ENCODE measurements at regions not wholly inside any gene's neighbourhood (a gene's known extent, or its start where the extent isn't known, plus 50 kb on each side); places are given as distances from the start of the nearest gene placed in this dataset.

GRCh38 chr16:80047842-80048241 is 447.3 kb upstream of the MAF start:
- no peaks in the 10 kb centered on the region for H3K27me3 ChIP-seq (ENCODE audit: control insufficient read depth in 1 of 2, insufficient read depth in 2 of 2, low read length in 2 of 2)
- no peaks in the 10 kb centered on the region for H3K9me3 ChIP-seq (ENCODE audit: low read length)
- H3K4me1 ChIP-seq (ENCODE audit: insufficient read depth, low read length), result no peaks in the 10 kb centered on the region
- H3K9ac ChIP-seq (ENCODE audit: low read length), result no peak overlapping the region
- H3K27ac ChIP-seq (ENCODE audit: low read depth, low read length), result no peak overlapping the region
- no peaks in the 10 kb centered on the region for H3K36me3 ChIP-seq (ENCODE audit: insufficient read depth, low read length)
- no peak overlapping the region for H3K4me3 ChIP-seq (ENCODE audit: low read depth in 1 of 2, low read length in 2 of 2)

- no peak overlapping the region for H3K27ac ChIP-seq (ENCODE audit: low read depth, low read length)
- H3K27me3 ChIP-seq (ENCODE audit: control insufficient read depth in 1 of 2, insufficient read depth in 2 of 2, low read length in 2 of 2), result no peaks in the 10 kb centered on the region
- H3K4me3 ChIP-seq (ENCODE audit: low read depth in 1 of 2, low read length in 2 of 2), result no peak overlapping the region
- no peaks in the 10 kb centered on the region for H3K9me3 ChIP-seq (ENCODE audit: low read length)
- H3K9ac ChIP-seq (ENCODE audit: low read length), result no peak overlapping the region
- H3K4me1 ChIP-seq (ENCODE audit: insufficient read depth, low read length), result no peaks in the 10 kb centered on the region
- H3K36me3 ChIP-seq (ENCODE audit: insufficient read depth, low read length), result no peaks in the 10 kb centered on the region
Observed at GRCh38 chr16:80046848-80047247, 446.3 kb upstream of the MAF start.

- Histone ChIP-seq H3K36me3 (ENCODE audit: insufficient read depth, low read length) (no peaks in the 10 kb centered on the region), H3K9ac (ENCODE audit: low read length) (no peak overlapping the region), H3K27me3 (ENCODE audit: control insufficient read depth in 1 of 2, insufficient read depth in 2 of 2, low read length in 2 of 2) (no peaks in the 10 kb centered on the region), H3K4me1 (ENCODE audit: insufficient read depth, low read length) (no peaks in the 10 kb centered on the region), H3K9me3 (ENCODE audit: low read length) (no peaks in the 10 kb centered on the region), H3K4me3 (ENCODE audit: low read depth in 1 of 2, low read length in 2 of 2) (no peak overlapping the region), H3K27ac (ENCODE audit: low read depth, low read length) (no peak overlapping the region)
Observed at GRCh38 chr16:80046261-80046660, 445.7 kb upstream of the MAF start.

GRCh38 chr16:80045861-80046260 is 445.3 kb upstream of the MAF start:
- no peak overlapping the region for H3K4me3 ChIP-seq (ENCODE audit: low read depth in 1 of 2, low read length in 2 of 2)
- H3K4me1 ChIP-seq (ENCODE audit: insufficient read depth, low read length), result no peaks in the 10 kb centered on the region
- H3K27ac ChIP-seq (ENCODE audit: low read depth, low read length), result no peak overlapping the region
- no peaks in the 10 kb centered on the region for H3K36me3 ChIP-seq (ENCODE audit: insufficient read depth, low read length)
- H3K27me3 ChIP-seq (ENCODE audit: control insufficient read depth in 1 of 2, insufficient read depth in 2 of 2, low read length in 2 of 2), result no peaks in the 10 kb centered on the region
- H3K9me3 ChIP-seq (ENCODE audit: low read length), result no peaks in the 10 kb centered on the region
- H3K9ac ChIP-seq (ENCODE audit: low read length), result no peak overlapping the region

GRCh38 chr16:80041410-80041809 is 440.9 kb upstream of the MAF start:
- H3K27me3 ChIP-seq (ENCODE audit: control insufficient read depth in 1 of 2, insufficient read depth in 2 of 2, low read length in 2 of 2), result no peaks in the 10 kb centered on the region
- H3K27ac ChIP-seq (ENCODE audit: low read depth, low read length), result no peak overlapping the region
- H3K4me3 ChIP-seq (ENCODE audit: low read depth in 1 of 2, low read length in 2 of 2), result no peak overlapping the region
- no peak overlapping the region for H3K9ac ChIP-seq (ENCODE audit: low read length)
- no peaks in the 10 kb centered on the region for H3K9me3 ChIP-seq (ENCODE audit: low read length)
- H3K4me1 ChIP-seq (ENCODE audit: insufficient read depth, low read length), result no peaks in the 10 kb centered on the region
- H3K36me3 ChIP-seq (ENCODE audit: insufficient read depth, low read length), result no peaks in the 10 kb centered on the region

- Histone ChIP-seq H3K9ac (ENCODE audit: low read length) (no peak overlapping the region), H3K4me1 (ENCODE audit: insufficient read depth, low read length) (no peaks in the 10 kb centered on the region), H3K27me3 (ENCODE audit: control insufficient read depth in 1 of 2, insufficient read depth in 2 of 2, low read length in 2 of 2) (no peaks in the 10 kb centered on the region), H3K9me3 (ENCODE audit: low read length) (no peaks in the 10 kb centered on the region), H3K4me3 (ENCODE audit: low read depth in 1 of 2, low read length in 2 of 2) (no peak overlapping the region), H3K36me3 (ENCODE audit: insufficient read depth, low read length) (no peaks in the 10 kb centered on the region), H3K27ac (ENCODE audit: low read depth, low read length) (no peak overlapping the region)
Observed at GRCh38 chr16:80040814-80041213, 440.3 kb upstream of the MAF start.

- H3K36me3 ChIP-seq (ENCODE audit: insufficient read depth, low read length), result no peaks in the 10 kb centered on the region
- H3K4me1 ChIP-seq (ENCODE audit: insufficient read depth, low read length), result no peaks in the 10 kb centered on the region
- no peaks in the 10 kb centered on the region for H3K9me3 ChIP-seq (ENCODE audit: low read length)
- H3K27me3 ChIP-seq (ENCODE audit: control insufficient read depth in 1 of 2, insufficient read depth in 2 of 2, low read length in 2 of 2), result no peaks in the 10 kb centered on the region
- no peak overlapping the region for H3K4me3 ChIP-seq (ENCODE audit: low read depth in 1 of 2, low read length in 2 of 2)
- no peak overlapping the region for H3K9ac ChIP-seq (ENCODE audit: low read length)
- H3K27ac ChIP-seq (ENCODE audit: low read depth, low read length), result no peak overlapping the region
Observed at GRCh38 chr16:80040413-80040812, 439.9 kb upstream of the MAF start.

- H3K36me3 ChIP-seq (ENCODE audit: insufficient read depth, low read length), result no peaks in the 10 kb centered on the region
- no peak overlapping the region for H3K4me3 ChIP-seq (ENCODE audit: low read depth in 1 of 2, low read length in 2 of 2)
- no peak overlapping the region for H3K9ac ChIP-seq (ENCODE audit: low read length)
- H3K9me3 ChIP-seq (ENCODE audit: low read length), result no peaks in the 10 kb centered on the region
- H3K27ac ChIP-seq (ENCODE audit: low read depth, low read length), result no peak overlapping the region
- no peaks in the 10 kb centered on the region for H3K27me3 ChIP-seq (ENCODE audit: control insufficient read depth in 1 of 2, insufficient read depth in 2 of 2, low read length in 2 of 2)
- H3K4me1 ChIP-seq (ENCODE audit: insufficient read depth, low read length), result no peaks in the 10 kb centered on the region
Observed at GRCh38 chr16:80039777-80040176, 439.2 kb upstream of the MAF start.

- Histone ChIP-seq H3K4me3 (ENCODE audit: low read depth in 1 of 2, low read length in 2 of 2) (no peak overlapping the region), H3K27ac (ENCODE audit: low read depth, low read length) (no peak overlapping the region), H3K9me3 (ENCODE audit: low read length) (no peaks in the 10 kb centered on the region)
Observed at GRCh38 chr16:80038566-80038965, 438.0 kb upstream of the MAF start.

GRCh38 chr16:80034948-80035663 is 434.6 kb upstream of the MAF start:
- Histone ChIP-seq H3K36me3 (ENCODE audit: insufficient read depth, low read length) (no peaks in the 10 kb centered on the region), H3K27me3 (ENCODE audit: control insufficient read depth in 1 of 2, insufficient read depth in 2 of 2, low read length in 2 of 2) (no peaks in the 10 kb centered on the region), H3K4me3 (ENCODE audit: low read depth in 1 of 2, low read length in 2 of 2) (no peak overlapping the region), H3K9me3 (ENCODE audit: low read length) (no peaks in the 10 kb centered on the region), H3K9ac (ENCODE audit: low read length) (no peak overlapping the region), H3K27ac (ENCODE audit: low read depth, low read length) (no peak overlapping the region), H3K4me1 (ENCODE audit: insufficient read depth, low read length) (no peaks in the 10 kb centered on the region)

More at GRCh38 chr16:80038566-80038965, 438.0 kb upstream of the MAF start:
- Histone ChIP-seq H3K36me3 (ENCODE audit: insufficient read depth, low read length) (no peaks in the 10 kb centered on the region), H3K27me3 (ENCODE audit: control insufficient read depth in 1 of 2, insufficient read depth in 2 of 2, low read length in 2 of 2) (no peaks in the 10 kb centered on the region), H3K9ac (ENCODE audit: low read length) (no peak overlapping the region), H3K4me1 (ENCODE audit: insufficient read depth, low read length) (no peaks in the 10 kb centered on the region)

GRCh38 chr16:80034469-80034826 is 433.9 kb upstream of the MAF start:
- H3K4me3 ChIP-seq (ENCODE audit: low read depth in 1 of 2, low read length in 2 of 2), result no peak overlapping the region
- no peaks in the 10 kb centered on the region for H3K9me3 ChIP-seq (ENCODE audit: low read length)
- no peaks in the 10 kb centered on the region for H3K36me3 ChIP-seq (ENCODE audit: insufficient read depth, low read length)
- no peaks in the 10 kb centered on the region for H3K4me1 ChIP-seq (ENCODE audit: insufficient read depth, low read length)
- no peak overlapping the region for H3K9ac ChIP-seq (ENCODE audit: low read length)
- no peaks in the 10 kb centered on the region for H3K27me3 ChIP-seq (ENCODE audit: control insufficient read depth in 1 of 2, insufficient read depth in 2 of 2, low read length in 2 of 2)
- no peak overlapping the region for H3K27ac ChIP-seq (ENCODE audit: low read depth, low read length)

GRCh38 chr16:80033783-80034468 is 433.4 kb upstream of the MAF start:
- H3K4me3 ChIP-seq (ENCODE audit: low read depth in 1 of 2, low read length in 2 of 2), result no peak overlapping the region
- no peaks in the 10 kb centered on the region for H3K9me3 ChIP-seq (ENCODE audit: low read length)
- no peak overlapping the region for H3K27ac ChIP-seq (ENCODE audit: low read depth, low read length)
- H3K36me3 ChIP-seq (ENCODE audit: insufficient read depth, low read length), result no peaks in the 10 kb centered on the region
- no peaks in the 10 kb centered on the region for H3K27me3 ChIP-seq (ENCODE audit: control insufficient read depth in 1 of 2, insufficient read depth in 2 of 2, low read length in 2 of 2)
- H3K9ac ChIP-seq (ENCODE audit: low read length), result no peak overlapping the region
- H3K4me1 ChIP-seq (ENCODE audit: insufficient read depth, low read length), result no peaks in the 10 kb centered on the region
